ENCODE measurements at regions not wholly inside any gene's neighbourhood (a gene's known extent, or its start where the extent isn't known, plus 50 kb on each side); places are given as distances from the start of the nearest gene placed in this dataset.

- TF ChIP-seq TAF1 (IDR thresholded peaks at IDR 0.05; ENCODE audit: borderline replicate concordance, insufficient read depth, low read length) = no peak
- TF ChIP-seq POLR2AphosphoS5 (IDR thresholded peaks at IDR 0.05; ENCODE audit: low read depth, low read length) = no peak
- TF ChIP-seq, protein P1, sequence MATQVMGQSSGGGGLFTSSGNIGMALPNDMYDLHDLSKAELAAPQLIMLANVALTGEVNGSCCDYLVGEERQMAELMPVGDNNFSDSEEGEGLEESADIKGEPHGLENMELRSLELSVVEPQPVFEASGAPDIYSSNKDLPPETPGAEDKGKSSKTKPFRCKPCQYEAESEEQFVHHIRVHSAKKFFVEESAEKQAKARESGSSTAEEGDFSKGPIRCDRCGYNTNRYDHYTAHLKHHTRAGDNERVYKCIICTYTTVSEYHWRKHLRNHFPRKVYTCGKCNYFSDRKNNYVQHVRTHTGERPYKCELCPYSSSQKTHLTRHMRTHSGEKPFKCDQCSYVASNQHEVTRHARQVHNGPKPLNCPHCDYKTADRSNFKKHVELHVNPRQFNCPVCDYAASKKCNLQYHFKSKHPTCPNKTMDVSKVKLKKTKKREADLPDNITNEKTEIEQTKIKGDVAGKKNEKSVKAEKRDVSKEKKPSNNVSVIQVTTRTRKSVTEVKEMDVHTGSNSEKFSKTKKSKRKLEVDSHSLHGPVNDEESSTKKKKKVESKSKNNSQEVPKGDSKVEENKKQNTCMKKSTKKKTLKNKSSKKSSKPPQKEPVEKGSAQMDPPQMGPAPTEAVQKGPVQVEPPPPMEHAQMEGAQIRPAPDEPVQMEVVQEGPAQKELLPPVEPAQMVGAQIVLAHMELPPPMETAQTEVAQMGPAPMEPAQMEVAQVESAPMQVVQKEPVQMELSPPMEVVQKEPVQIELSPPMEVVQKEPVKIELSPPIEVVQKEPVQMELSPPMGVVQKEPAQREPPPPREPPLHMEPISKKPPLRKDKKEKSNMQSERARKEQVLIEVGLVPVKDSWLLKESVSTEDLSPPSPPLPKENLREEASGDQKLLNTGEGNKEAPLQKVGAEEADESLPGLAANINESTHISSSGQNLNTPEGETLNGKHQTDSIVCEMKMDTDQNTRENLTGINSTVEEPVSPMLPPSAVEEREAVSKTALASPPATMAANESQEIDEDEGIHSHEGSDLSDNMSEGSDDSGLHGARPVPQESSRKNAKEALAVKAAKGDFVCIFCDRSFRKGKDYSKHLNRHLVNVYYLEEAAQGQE (IDR thresholded peaks at IDR 0.05; ENCODE audit: insufficient read depth in 1 of 2, low read depth in 2 of 2, low read length in 2 of 2) = no peak
- no peak for TF ChIP-seq FOXP2 (optimal IDR thresholded peaks at IDR 0.05; ENCODE audit: borderline replicate concordance, extremely low read depth, extremely low read length, insufficient read depth)
- no peak for TF ChIP-seq SIN3A (IDR thresholded peaks at IDR 0.05; ENCODE audit: borderline replicate concordance, insufficient read depth, low read length)
Measured at GRCh38 chr22:20637750-20638506, 130.5 kb downstream of the MED15 start.

GRCh38 chr22:20638507-20638870 is 131.1 kb downstream of the MED15 start:
- TF ChIP-seq FOXP2 (optimal IDR thresholded peaks at IDR 0.05; ENCODE audit: borderline replicate concordance, extremely low read depth, extremely low read length, insufficient read depth) (no peak), TAF1 (IDR thresholded peaks at IDR 0.05; ENCODE audit: borderline replicate concordance, insufficient read depth, low read length) (no peak), SIN3A (IDR thresholded peaks at IDR 0.05; ENCODE audit: borderline replicate concordance, insufficient read depth, low read length) (no peak), POLR2AphosphoS5 (IDR thresholded peaks at IDR 0.05; ENCODE audit: low read depth, low read length) (no peak)
- TF ChIP-seq, protein P1 (IDR thresholded peaks at IDR 0.05; ENCODE audit: insufficient read depth in 1 of 2, low read depth in 2 of 2, low read length in 2 of 2) = no peak

- TF ChIP-seq SIN3A (IDR thresholded peaks at IDR 0.05; ENCODE audit: borderline replicate concordance, insufficient read depth, low read length) (no peak), TAF1 (IDR thresholded peaks at IDR 0.05; ENCODE audit: borderline replicate concordance, insufficient read depth, low read length) (no peak), FOXP2 (optimal IDR thresholded peaks at IDR 0.05; ENCODE audit: borderline replicate concordance, extremely low read depth, extremely low read length, insufficient read depth) (no peak), POLR2AphosphoS5 (IDR thresholded peaks at IDR 0.05; ENCODE audit: low read depth, low read length) (no peak)
- TF ChIP-seq, protein P1 (IDR thresholded peaks at IDR 0.05; ENCODE audit: insufficient read depth in 1 of 2, low read depth in 2 of 2, low read length in 2 of 2) = no peak
Measured at GRCh38 chr22:20639343-20639742, 131.9 kb downstream of the MED15 start.

DNA sequence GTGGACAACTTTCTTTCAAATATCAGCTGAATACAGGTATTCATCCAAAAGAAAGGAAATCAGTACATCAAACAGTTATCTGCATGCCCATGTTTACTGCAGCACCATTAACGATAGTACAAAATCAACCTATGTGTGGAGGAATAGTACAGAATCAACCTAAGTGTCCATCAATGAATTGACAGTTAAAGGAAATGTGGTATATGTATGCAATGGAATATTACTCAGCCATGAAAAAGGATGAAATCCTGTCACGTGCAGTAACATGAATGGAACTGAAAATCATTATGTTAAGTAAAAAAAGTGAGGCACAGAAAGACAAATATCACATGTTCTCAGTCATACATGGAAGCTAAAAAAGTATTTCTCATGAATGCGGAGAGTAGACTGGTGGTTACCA is 132.3 kb downstream of the MED15 start:
- no peak for TF ChIP-seq FOXP2 (optimal IDR thresholded peaks at IDR 0.05; ENCODE audit: borderline replicate concordance, extremely low read depth, extremely low read length, insufficient read depth)
- TF ChIP-seq TAF1 (IDR thresholded peaks at IDR 0.05; ENCODE audit: borderline replicate concordance, insufficient read depth, low read length) = no peak
- TF ChIP-seq, protein P1 (IDR thresholded peaks at IDR 0.05; ENCODE audit: insufficient read depth in 1 of 2, low read depth in 2 of 2, low read length in 2 of 2) = no peak
- no peak for TF ChIP-seq POLR2AphosphoS5 (IDR thresholded peaks at IDR 0.05; ENCODE audit: low read depth, low read length)
- no peak for TF ChIP-seq SIN3A (IDR thresholded peaks at IDR 0.05; ENCODE audit: borderline replicate concordance, insufficient read depth, low read length)

All from PFSK-1 (cell line).